PC-9 (cell line): ENCODE measurements at regions not wholly inside any gene's neighbourhood (a gene's known extent, or its start where the extent isn't known, plus 50 kb on each side); places are given as distances from the start of the nearest gene placed in this dataset.

ENCODE experiments used
- BruUV-seq: library from RNA; stranded (reverse); fragments of 400-500 nt; replicated peaks from 2 replicates; lab custom pipeline; 2021; lab: Mats Ljungman, UMichigan
- CTCF ChIA-PET: fragments of 300-600 bp; sonication (Branson Sonifier 250); formaldehyde crosslinking; loops from one replicate; lab custom pipeline; 2022; ENCODE audit warnings: antibody characterized with exemption; lab: Charles Lee
- POLR2A ChIA-PET: fragments of 300-600 bp; sonication (Branson Sonifier 250); formaldehyde crosslinking; loops from one replicate; lab custom pipeline; 2022; ENCODE audit warnings: antibody characterized with exemption; ENCODE audit not compliant: unreplicated experiment; lab: Charles Lee
- DNase-seq, 2 experiments: peaks; one replicate each; pipeline versions ENCODE4 v3.0.0 to v3.0.0-alpha.2; 2015 to 2022; ENCODE audit warnings: mixed read lengths in 1 of 2
- H2AFZ ChIP-seq: fragments of 200-600 bp; sonication (generic); 2 replicates; pipeline ENCODE4 v1.8.1; 2017; ENCODE audit warnings: antibody characterized with exemption
- H3F3A ChIP-seq: fragments of 200-600 bp; sonication (generic); 2 replicates; pipeline ENCODE4 v1.8.1; 2017; ENCODE audit warnings: antibody characterized with exemption, mild to moderate bottlenecking, low read depth; ENCODE audit not compliant: insufficient read depth
- H3K27ac ChIP-seq: fragments of 200-600 bp; sonication (generic); 2 replicates; pipeline ENCODE4 v1.6.1; 2016; ENCODE audit warnings: mixed run types
- H3K27me3 ChIP-seq: fragments of 200-600 bp; sonication (generic); 2 replicates; pipeline ENCODE4 v1.6.1; 2016; ENCODE audit warnings: low read depth, mixed run types; ENCODE audit not compliant: insufficient read depth
- H3K36me3 ChIP-seq: fragments of 200-600 bp; sonication (generic); 2 replicates; pipeline ENCODE4 v1.6.1; 2016; ENCODE audit warnings: low read depth, mixed run types
- H3K4me1 ChIP-seq: fragments of 200-600 bp; sonication (generic); replicated peaks from 2 replicates; pipeline ENCODE4 v1.6.1; 2016; ENCODE audit warnings: mixed run types; ENCODE audit not compliant: insufficient read depth
- H3K4me2 ChIP-seq: fragments of 200-600 bp; sonication (generic); 2 replicates; pipeline ENCODE4 v1.6.1; 2017; ENCODE audit warnings: mixed run types
- H3K4me3 ChIP-seq: fragments of 200-600 bp; sonication (generic); 2 replicates; pipeline ENCODE4 v1.6.1; 2016; ENCODE audit warnings: mixed run types
- H3K79me2 ChIP-seq: fragments of 200-600 bp; sonication (generic); 2 replicates; pipeline ENCODE4 v1.6.1; 2017; ENCODE audit warnings: low read depth, mixed run types
- H3K9me2 ChIP-seq: fragments of 200-600 bp; sonication (generic); 2 replicates; pipeline ENCODE4 v1.8.1; 2017; ENCODE audit warnings: mild to moderate bottlenecking; ENCODE audit not compliant: insufficient read depth
- H3K9me3 ChIP-seq: fragments of 200-600 bp; sonication (generic); 2 replicates; pipeline ENCODE4 v1.8.1; 2016; ENCODE audit warnings: low read depth; ENCODE audit not compliant: insufficient read depth
- H4K20me1 ChIP-seq: fragments of 200-600 bp; sonication (generic); 2 replicates; pipeline ENCODE4 v1.8.1; 2017; ENCODE audit not compliant: insufficient read depth
- CTCF ChIP-seq: fragments of 200-600 bp; sonication (generic); conservative IDR thresholded peaks from 2 replicates; pipeline ENCODE4 v1.6.1; 2017; ENCODE audit warnings: mixed run types, antibody characterized with exemption, mild to moderate bottlenecking, moderate library complexity
- EZH2 ChIP-seq: fragments of 200-600 bp; sonication (generic); IDR thresholded peaks from 2 replicates; pipeline ENCODE4 v1.8.0; 2017; ENCODE audit warnings: antibody characterized with exemption, low read depth
- intact Hi-C: fragments of 100-400 bp; cut with micrococcal nuclease; formaldehyde crosslinking; loops from one replicate; pipeline ENCODE4 v1.10.0; 2022; ENCODE audit not compliant: unreplicated experiment

GRCh38 chr5:168020542-168021294, 270.7 kb upstream of the WWC1 start:
- no peak overlapping the region for H2AFZ ChIP-seq
- no peaks in the 10 kb centered on the region for H3K9me3 ChIP-seq
- H3K27me3 ChIP-seq: peaks cover 71% of the 10 kb centered on the region
- H3K9me2 ChIP-seq: no peaks in the 10 kb centered on the region
- H4K20me1 ChIP-seq: no peaks in the 10 kb centered on the region
- no peaks in the 10 kb centered on the region for H3K4me1 ChIP-seq
- no peaks in the 10 kb centered on the region for H3F3A ChIP-seq
- POLR2A ChIA-PET: no interaction called here
- no peaks in the 10 kb centered on the region for H3K36me3 ChIP-seq
- no peak overlapping the region for H3K4me3 ChIP-seq
- DNase-seq: no peak
- CTCF ChIA-PET: no interaction called here
- no peaks in the 10 kb centered on the region for H3K79me2 ChIP-seq
- TF ChIP-seq CTCF (peak; percentile 59), EZH2 (no peak)
- BruUV-seq: no TSS peak
- intact Hi-C loops: no loop called here
- no peak overlapping the region for H3K4me2 ChIP-seq
- H3K27ac ChIP-seq: no peak overlapping the region

GRCh38 chr5:168022446-168023169, 268.8 kb upstream of the WWC1 start:
- Histone ChIP-seq H3K27ac (no peak overlapping the region), H3K27me3 (peaks cover 78% of the 10 kb centered on the region), H2AFZ (no peak overlapping the region), H3K79me2 (no peaks in the 10 kb centered on the region), H3K9me2 (no peaks in the 10 kb centered on the region), H3K4me1 (no peaks in the 10 kb centered on the region), H4K20me1 (no peaks in the 10 kb centered on the region), H3K4me3 (no peak overlapping the region), H3K4me2 (no peak overlapping the region), H3K9me3 (no peaks in the 10 kb centered on the region), H3K36me3 (no peaks in the 10 kb centered on the region), H3F3A (no peaks in the 10 kb centered on the region)
- TF ChIP-seq CTCF (no peak), EZH2 (no peak)
- ChIA-PET CTCF (no interaction called here), POLR2A (no interaction called here)
- no TSS peak for BruUV-seq
- DNase-seq: no peak
- intact Hi-C loops: no loop called here

- Histone ChIP-seq H3F3A (no peaks in the 10 kb centered on the region), H3K9me3 (no peaks in the 10 kb centered on the region), H3K27me3 (peaks cover 78% of the 10 kb centered on the region), H3K4me2 (no peak overlapping the region), H3K27ac (no peak overlapping the region), H2AFZ (no peak overlapping the region), H3K4me1 (no peaks in the 10 kb centered on the region), H3K9me2 (no peaks in the 10 kb centered on the region), H3K79me2 (no peaks in the 10 kb centered on the region), H4K20me1 (no peaks in the 10 kb centered on the region), H3K36me3 (no peaks in the 10 kb centered on the region), H3K4me3 (no peak overlapping the region)
- BruUV-seq: no TSS peak
- intact Hi-C loops: no loop called here
- CTCF ChIA-PET: no interaction called here
- POLR2A ChIA-PET: interaction anchor here (0.6 kb wide), 1 partner anchor 1658 kb away, joined by 3 read pairs; no protein-coding TSS in a partner anchor
- TF ChIP-seq EZH2 (no peak), CTCF (no peak)
- DNase-seq: no peak
These were observed 268.3 kb upstream of the WWC1 start for GRCh38 chr5:168023191-168023590.
